SU-DHL-6 (cell line): ENCODE measurements at regions not wholly inside any gene's neighbourhood (a gene's known extent, or its start where the extent isn't known, plus 50 kb on each side); places are given as distances from the start of the nearest gene placed in this dataset.

ENCODE experiments used
- H2AFZ ChIP-seq: fragments of 200-600 bp; sonication (generic); 2 replicates; pipeline ENCODE4 v1.6.1; 2014; ENCODE audit warnings: low read depth, mild to moderate bottlenecking, moderate library complexity, mixed read lengths, antibody characterized with exemption, low read length; ENCODE audit not compliant: severe bottlenecking
- H3F3A ChIP-seq: fragments of 200-600 bp; shearing (Covaris generic); 2 replicates; pipeline ENCODE4 v1.6.0; 2016; ENCODE audit warnings: antibody characterized with exemption, mild to moderate bottlenecking; ENCODE audit not compliant: insufficient read depth
- H3K27ac ChIP-seq: fragments of 200-600 bp; sonication (generic); 2 replicates; pipeline ENCODE4 v1.5.1; 2016; ENCODE audit warnings: low read depth, mild to moderate bottlenecking, low read length, moderate library complexity, mixed read lengths
- H3K27me3 ChIP-seq: fragments of 200-600 bp; sonication (generic), shearing (Covaris generic); 2 replicates; pipeline ENCODE4 v1.6.0; 2014; ENCODE audit warnings: mild to moderate bottlenecking, low read length
- H3K36me3 ChIP-seq: fragments of 200-600 bp; sonication (generic); 2 replicates; pipeline ENCODE4 v1.6.1; 2014; ENCODE audit warnings: mild to moderate bottlenecking, low read length, mixed read lengths
- H3K4me2 ChIP-seq: fragments of 300-600, 200-600 bp; shearing (Covaris generic), sonication (generic); 2 replicates; pipeline ENCODE4 v1.6.0; 2014; ENCODE audit warnings: low read length, low read depth, mild to moderate bottlenecking; ENCODE audit not compliant: poor library complexity, severe bottlenecking
- H3K4me3 ChIP-seq: fragments of 200-600 bp; sonication (generic); 2 replicates; pipeline ENCODE4 v1.5.1; 2014; ENCODE audit warnings: antibody characterized with exemption, low read length, mild to moderate bottlenecking, mixed read lengths; ENCODE audit not compliant: insufficient read depth, poor library complexity, severe bottlenecking
- H3K79me2 ChIP-seq: fragments of 200-600 bp; sonication (generic); 2 replicates; pipeline ENCODE4 v1.6.1; 2014; ENCODE audit warnings: mild to moderate bottlenecking, low read length, moderate library complexity; ENCODE audit not compliant: insufficient read depth
- H3K9ac ChIP-seq: fragments of 200-600 bp; sonication (generic); 2 replicates; pipeline ENCODE4 v1.7.0; 2014; ENCODE audit warnings: mild to moderate bottlenecking, low read length
- H3K9me2 ChIP-seq: fragments of 200-600 bp; sonication (generic); replicated peaks from 2 replicates; pipeline ENCODE4 v1.6.1; 2014; ENCODE audit warnings: low read length; ENCODE audit not compliant: insufficient read depth
- H3K9me3 ChIP-seq: fragments of 200-600 bp; sonication (generic); 2 replicates; pipeline ENCODE4 v1.6.1; 2014; ENCODE audit warnings: low read length, mixed read lengths; ENCODE audit not compliant: insufficient read depth
- H4K20me1 ChIP-seq: fragments of 200-600 bp; sonication (generic); 2 replicates; pipeline ENCODE4 v1.6.1; 2014; ENCODE audit warnings: low read depth, mild to moderate bottlenecking, antibody characterized with exemption, low read length, moderate library complexity, mixed read lengths
- CTCF ChIP-seq: fragments of 200-600 bp; sonication (generic); IDR thresholded peaks from one replicate; pipeline ENCODE4 v1.5.1; 2017; ENCODE audit warnings: antibody characterized with exemption, mild to moderate bottlenecking, low read length, moderate library complexity; ENCODE audit not compliant: insufficient read depth, poor library complexity, severe bottlenecking
- EZH2phosphoT487 ChIP-seq: fragments of 200-600 bp; sonication (generic), shearing (Covaris generic); conservative IDR thresholded peaks from 2 replicates; pipeline ENCODE4 v1.6.1; 2018; ENCODE audit warnings: mild to moderate bottlenecking, antibody characterized with exemption, low read length, moderate library complexity, mixed read lengths

- Histone ChIP-seq H3K27ac (no peak overlapping the region), H3K4me2 (no peak overlapping the region), H3K9me3 (no peaks in the 10 kb centered on the region), H3K4me3 (no peak overlapping the region), H4K20me1 (no peaks in the 10 kb centered on the region), H2AFZ (no peak overlapping the region), H3K9ac (no peak overlapping the region), H3K79me2 (no peaks in the 10 kb centered on the region), H3K27me3 (no peaks in the 10 kb centered on the region), H3F3A (no peaks in the 10 kb centered on the region), H3K36me3 (no peaks in the 10 kb centered on the region), H3K9me2 (no peaks in the 10 kb centered on the region)
- TF ChIP-seq CTCF (no peak), EZH2phosphoT487 (no peak)
Observed at GRCh38 chr7:135837675-135838074, 89.1 kb upstream of the FAM180A start.

- H3K9me3 ChIP-seq: no peaks in the 10 kb centered on the region
- H3K36me3 ChIP-seq: no peaks in the 10 kb centered on the region
- no peaks in the 10 kb centered on the region for H3F3A ChIP-seq
- no peaks in the 10 kb centered on the region for H4K20me1 ChIP-seq
- H3K27ac ChIP-seq: no peak overlapping the region
- H3K27me3 ChIP-seq: no peaks in the 10 kb centered on the region
- no peak overlapping the region for H3K9ac ChIP-seq
- no peaks in the 10 kb centered on the region for H3K79me2 ChIP-seq
- no peak for TF ChIP-seq EZH2phosphoT487
- TF ChIP-seq CTCF: no peak
- H2AFZ ChIP-seq: no peak overlapping the region
- H3K4me3 ChIP-seq: no peak overlapping the region
- no peaks in the 10 kb centered on the region for H3K9me2 ChIP-seq
- H3K4me2 ChIP-seq: no peak overlapping the region
Observed at GRCh38 chr7:135834266-135834665, 85.7 kb upstream of the FAM180A start.

- H3K9me3 ChIP-seq: no peaks in the 10 kb centered on the region
- TF ChIP-seq CTCF (no peak), EZH2phosphoT487 (no peak)
- H4K20me1 ChIP-seq: no peaks in the 10 kb centered on the region
- H3F3A ChIP-seq: no peaks in the 10 kb centered on the region
- H3K9me2 ChIP-seq: no peaks in the 10 kb centered on the region
- H2AFZ ChIP-seq: no peak overlapping the region
- no peaks in the 10 kb centered on the region for H3K36me3 ChIP-seq
- no peaks in the 10 kb centered on the region for H3K79me2 ChIP-seq
- H3K4me3 ChIP-seq: no peak overlapping the region
- no peaks in the 10 kb centered on the region for H3K27me3 ChIP-seq
- H3K4me2 ChIP-seq: no peak overlapping the region
- H3K27ac ChIP-seq: no peak overlapping the region
- no peak overlapping the region for H3K9ac ChIP-seq
Observed at GRCh38 chr7:135833642-135834041, 85.0 kb upstream of the FAM180A start.
